GDM1 (cell line): ENCODE measurements at regions not wholly inside any gene's neighbourhood (a gene's known extent, or its start where the extent isn't known, plus 50 kb on each side); places are given as distances from the start of the nearest gene placed in this dataset.
A peak's percentile ranks its signal among the peaks of the same experiment; 100 is the strongest.
"Not testable (repeated sequence)": the region's sequence is repeated elsewhere in the genome, so short reads cannot be mapped to it uniquely, and the experiment has no call there.

Source experiments
- DNase-seq: peaks from one replicate; lab custom pipeline; 2025; lab: John Stamatoyannopoulos, UW

- no peak for DNase-seq
Measured at GRCh38 chr10:36872702-36873393, 252.6 kb upstream of the ANKRD30A start.

- DNase-seq = no peak
Measured at GRCh38 chr10:36840788-36841187, 284.6 kb upstream of the ANKRD30A start.

- no peak for DNase-seq
Measured at GRCh38 chr10:36837416-36837815, 288.0 kb upstream of the ANKRD30A start.

GRCh38 chr10:36819781-36820180, 305.6 kb upstream of the ANKRD30A start:
- DNase-seq = no peak

GRCh38 chr10:36817898-36818297, 307.5 kb upstream of the ANKRD30A start:
- DNase-seq = no peak

- DNase-seq = no peak
Measured at GRCh38 chr10:36808625-36809362, 316.6 kb upstream of the ANKRD30A start.

- no peak for DNase-seq
Measured at GRCh38 chr10:36803229-36803628, 322.2 kb upstream of the ANKRD30A start.

GRCh38 chr10:36802490-36803153, 322.8 kb upstream of the ANKRD30A start:
- DNase-seq = no peak

- no peak for DNase-seq
Measured at GRCh38 chr10:36801660-36802059, 323.7 kb upstream of the ANKRD30A start.

- no peak for DNase-seq
Measured at GRCh38 chr10:36794981-36795380, 330.4 kb upstream of the ANKRD30A start.

GRCh38 chr10:36789974-36790373, 335.4 kb upstream of the ANKRD30A start:
- no peak for DNase-seq

GRCh38 chr10:36788152-36788551, 337.2 kb upstream of the ANKRD30A start:
- no peak for DNase-seq

- DNase-seq = no peak
Measured at GRCh38 chr10:36783400-36783799, 342.0 kb upstream of the ANKRD30A start.

- DNase-seq = no peak
Measured at GRCh38 chr10:36781570-36781969, 343.8 kb upstream of the ANKRD30A start.

GRCh38 chr10:36780158-36780557, 345.2 kb upstream of the ANKRD30A start:
- no peak for DNase-seq

GRCh38 chr10:36779238-36779846, 346.1 kb upstream of the ANKRD30A start:
- peak; percentile 7 for DNase-seq

GRCh38 chr10:36778651-36779050, 346.7 kb upstream of the ANKRD30A start:
- no peak for DNase-seq

- DNase-seq = no peak
Measured at GRCh38 chr10:36773652-36774051, 351.7 kb upstream of the ANKRD30A start.

GRCh38 chr10:36771725-36772124, 353.7 kb upstream of the ANKRD30A start:
- no peak for DNase-seq

- DNase-seq = not testable (repeated sequence)
Measured at GRCh38 chr10:36769741-36770140, 355.7 kb upstream of the ANKRD30A start.

- DNase-seq = no peak
Measured at GRCh38 chr10:36766940-36767339, 358.5 kb upstream of the ANKRD30A start.

- no peak for DNase-seq
Measured at GRCh38 chr10:36766415-36766810, 359.0 kb upstream of the ANKRD30A start.
